ENCODE measurements at regions not wholly inside any gene's neighbourhood (a gene's known extent, or its start where the extent isn't known, plus 50 kb on each side); places are given as distances from the start of the nearest gene placed in this dataset.
A peak's percentile ranks its signal among the peaks of the same experiment; 100 is the strongest.

- no peak for TF ChIP-seq POLR2A (IDR thresholded peaks at IDR 0.05)
- TF ChIP-seq POLR2AphosphoS5 (IDR thresholded peaks at IDR 0.05): no peak
- no peak for TF ChIP-seq CTCF (IDR thresholded peaks at IDR 0.05 in 8 of 11, conservative IDR thresholded peaks at IDR 0.05 in 3 of 11)
- no peaks in the 10 kb centered on the region for H3K36me3 ChIP-seq
- no peak for DNase-seq
- 49 to 88% (median 81%) methylated on average over 3 of the region's 3 CpGs for whole genome bisulfite sequencing, 5 donors
- H3K4me3 ChIP-seq: no peak overlapping the region
- intact Hi-C loops (cut with DNase I; ENCODE audit: low total_unique reads): no loop called here
- peaks cover 0 to 7% (median 0%) of the 10 kb centered on the region in 8 donors for H3K9me3 ChIP-seq
- no peaks in the 10 kb centered on the region for H3K27me3 ChIP-seq (replicated peaks in 1 of 7)
- no peak overlapping the region for H3K27ac ChIP-seq
- no peaks in the 10 kb centered on the region for H3K4me1 ChIP-seq
Observed at GRCh38 chr3:19073341-19074105, 74.8 kb upstream of the KCNH8 start.

- 85 to 93% (median 88%) methylated on average over 1 of the region's 1 CpG for WGBS, 5 donors
- no peaks in the 10 kb centered on the region for H3K4me1 ChIP-seq
- no peak for DNase-seq
- H3K36me3 ChIP-seq: no peaks in the 10 kb centered on the region
- H3K27ac ChIP-seq: no peak overlapping the region
- H3K9me3 ChIP-seq: peaks cover 0 to 7% (median 0%) of the 10 kb centered on the region in 8 donors
- TF ChIP-seq POLR2AphosphoS5 (IDR thresholded peaks at IDR 0.05) (no peak), CTCF (IDR thresholded peaks at IDR 0.05 in 8 of 11, conservative IDR thresholded peaks at IDR 0.05 in 3 of 11) (no peak), POLR2A (IDR thresholded peaks at IDR 0.05) (no peak)
- no peak overlapping the region for H3K4me3 ChIP-seq
- intact Hi-C loops (cut with DNase I; ENCODE audit: low total_unique reads): no loop called here
- no peaks in the 10 kb centered on the region for H3K27me3 ChIP-seq (replicated peaks in 1 of 7)
Observed at GRCh38 chr3:19070325-19070724, 78.0 kb upstream of the KCNH8 start.

- intact Hi-C loops (cut with DNase I; ENCODE audit: low total_unique reads): loop anchor here (10.0 kb wide), 1 partner anchor 800 kb away; no protein-coding TSS in a partner anchor
- no peaks in the 10 kb centered on the region for H3K27me3 ChIP-seq (replicated peaks in 1 of 7)
- H3K9me3 ChIP-seq: peaks cover 0 to 7% (median 0%) of the 10 kb centered on the region in 8 donors
- WGBS, 5 donors: 9 to 31% (median 20%) methylated on average over 1 of the region's 1 CpG
- DNase-seq: no peak
- no peak overlapping the region for H3K27ac ChIP-seq
- H3K4me3 ChIP-seq: no peak overlapping the region
- no peaks in the 10 kb centered on the region for H3K36me3 ChIP-seq
- TF ChIP-seq CTCF (IDR thresholded peaks at IDR 0.05 in 8 of 11, conservative IDR thresholded peaks at IDR 0.05 in 3 of 11) (peak in 5 of 11 experiments; percentile 7 to 44 (median 33)), POLR2A (IDR thresholded peaks at IDR 0.05) (no peak), POLR2AphosphoS5 (IDR thresholded peaks at IDR 0.05) (no peak)
- no peaks in the 10 kb centered on the region for H3K4me1 ChIP-seq
Observed at GRCh38 chr3:19065027-19065426, 83.3 kb upstream of the KCNH8 start.

GRCh38 chr3:19063936-19064335 is 84.4 kb upstream of the KCNH8 start:
- Histone ChIP-seq H3K27me3 (replicated peaks in 1 of 7) (no peaks in the 10 kb centered on the region), H3K9me3 (peaks cover 0 to 2% (median 0%) of the 10 kb centered on the region in 8 donors), H3K27ac (no peak overlapping the region), H3K36me3 (no peaks in the 10 kb centered on the region), H3K4me3 (no peak overlapping the region), H3K4me1 (no peaks in the 10 kb centered on the region)
- TF ChIP-seq POLR2A (IDR thresholded peaks at IDR 0.05): no peak
- no peak for TF ChIP-seq POLR2AphosphoS5 (IDR thresholded peaks at IDR 0.05)
- TF ChIP-seq CTCF (IDR thresholded peaks at IDR 0.05 in 8 of 11, conservative IDR thresholded peaks at IDR 0.05 in 3 of 11): no peak
- intact Hi-C loops (cut with DNase I; ENCODE audit: low total_unique reads): loop anchor here (10.0 kb wide), 1 partner anchor 801 kb away; no protein-coding TSS in a partner anchor
- DNase-seq: no peak
- WGBS, 5 donors: 82 to 93% (median 90%) methylated on average over 5 of the region's 5 CpGs

Data from spleen (tissue), 11 donors.